Skeletal muscle cell (primary cell): ENCODE measurements at regions not wholly inside any gene's neighbourhood (a gene's known extent, or its start where the extent isn't known, plus 50 kb on each side); places are given as distances from the start of the nearest gene placed in this dataset.
"Not testable (repeated sequence)": the region's sequence is repeated elsewhere in the genome, so short reads cannot be mapped to it uniquely, and the experiment has no call there.

Experiments
- DNase-seq: peaks from one replicate; pipeline ENCODE4 v3.0.0-alpha.2; 2010; ENCODE audit warnings: low read depth
- H3K4me3 ChIP-seq: 2 replicates; pipeline ENCODE4 v1.5.1; 2011; ENCODE audit warnings: low read depth, mild to moderate bottlenecking, control low read depth, low read length, moderate library complexity

DNA sequence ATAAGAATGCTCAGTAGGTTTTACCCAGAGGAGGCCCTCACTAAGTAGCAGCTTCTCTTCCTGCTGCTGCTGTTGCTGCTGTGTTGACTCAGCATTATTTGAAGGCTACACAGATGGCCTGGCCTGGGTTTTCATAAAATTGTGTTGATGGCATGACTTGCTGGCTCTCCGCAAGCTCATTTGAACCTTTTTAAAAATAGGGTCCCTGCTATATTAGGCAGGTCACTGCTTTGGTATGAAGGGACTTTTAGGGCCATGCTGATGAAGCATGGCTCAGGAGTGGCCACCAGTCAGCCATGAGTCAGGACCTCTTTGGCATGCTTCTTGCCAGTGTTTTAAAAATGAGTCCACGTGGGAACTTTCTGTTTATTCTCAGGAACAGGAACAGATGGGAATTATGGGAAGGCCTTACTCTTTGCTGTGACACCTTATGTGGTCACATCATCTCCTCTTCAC, 128.7 kb downstream of the MID1IP1 start:
- peak; percentile 29 for DNase-seq

DNA sequence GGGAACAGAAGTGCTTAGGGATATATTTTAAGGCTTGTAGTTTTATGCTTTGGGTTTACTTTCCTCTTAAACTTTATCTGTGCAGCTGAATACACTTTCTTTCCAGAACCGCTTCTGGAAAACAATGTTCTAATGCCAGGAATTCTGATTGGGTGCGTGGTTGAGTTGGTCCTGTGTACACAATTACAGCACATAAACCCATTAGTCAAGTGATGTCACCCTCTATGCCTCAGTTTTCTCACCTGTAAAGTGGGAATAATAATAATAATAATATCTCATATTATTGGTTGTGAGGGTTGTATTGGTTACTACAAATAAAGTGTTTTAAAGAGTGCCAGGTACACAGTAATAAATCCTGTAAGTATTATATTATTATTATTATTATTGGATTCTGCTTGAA, 129.2 kb downstream of the MID1IP1 start:
- no peak for DNase-seq
- no peak overlapping the region for H3K4me3 ChIP-seq

More for the DNA sequence above, 128.7 kb downstream of the MID1IP1 start:
- H3K4me3 ChIP-seq = no peak overlapping the region

- no peak for DNase-seq
- no peak overlapping the region for H3K4me3 ChIP-seq
Measured at GRCh38 chrX:38935561-38935960, 134.3 kb downstream of the MID1IP1 start.

DNA sequence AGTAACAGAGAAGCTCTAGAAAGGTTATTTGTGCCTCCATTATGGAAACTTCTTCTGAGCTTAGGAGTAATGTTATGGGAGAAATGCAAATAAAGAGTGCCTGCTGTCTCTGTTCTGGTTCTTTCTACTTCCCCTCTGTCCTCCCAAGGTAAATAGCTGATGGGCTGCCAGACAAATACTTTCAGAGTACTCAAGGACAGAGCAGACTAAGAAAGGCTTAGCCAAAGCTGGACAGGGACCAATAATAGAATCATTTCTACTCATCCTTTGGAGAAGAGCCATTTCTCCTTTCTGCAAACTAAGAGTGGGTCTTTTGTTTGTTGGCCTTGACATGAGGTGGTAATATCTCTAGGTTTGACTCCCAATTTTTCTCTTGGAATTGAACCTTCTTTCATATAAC, 136.1 kb downstream of the MID1IP1 start:
- DNase-seq = no peak
- H3K4me3 ChIP-seq = no peak overlapping the region

GRCh38 chrX:38937926-38938325, 136.7 kb downstream of the MID1IP1 start:
- DNase-seq = no peak
- H3K4me3 ChIP-seq = no peak overlapping the region

GRCh38 chrX:38939067-38939466, 137.8 kb downstream of the MID1IP1 start:
- DNase-seq = peak; percentile 78
- H3K4me3 ChIP-seq = no peak overlapping the region

GRCh38 chrX:38940547-38940946, 139.3 kb downstream of the MID1IP1 start:
- no peak for DNase-seq
- H3K4me3 ChIP-seq = no peak overlapping the region

GRCh38 chrX:38941675-38942074, 140.4 kb downstream of the MID1IP1 start:
- no peak overlapping the region for H3K4me3 ChIP-seq
- no peak for DNase-seq

- DNase-seq = no peak
Measured at GRCh38 chrX:38943120-38943519, 141.9 kb downstream of the MID1IP1 start.

DNA sequence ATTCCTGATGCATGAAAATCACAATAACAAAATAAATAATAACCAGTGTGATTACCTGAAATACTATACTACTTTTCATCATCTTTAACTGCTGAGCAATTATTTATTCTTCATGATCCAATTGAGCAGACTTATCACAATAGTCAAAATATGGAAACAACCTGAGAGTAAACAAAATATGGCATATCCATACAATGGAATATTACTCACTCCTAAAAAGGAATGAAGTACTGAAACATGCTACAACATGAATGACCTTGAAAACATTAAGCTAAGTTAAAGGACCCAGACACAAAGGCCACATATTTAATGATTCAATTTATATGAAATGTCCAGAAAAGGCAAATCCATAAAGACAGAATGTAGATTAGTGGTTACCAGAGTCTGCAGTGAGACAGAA, 146.8 kb downstream of the MID1IP1 start:
- H3K4me3 ChIP-seq = no peak overlapping the region
- DNase-seq = no peak

More at GRCh38 chrX:38943120-38943519, 141.9 kb downstream of the MID1IP1 start:
- H3K4me3 ChIP-seq = no peak overlapping the region

DNA sequence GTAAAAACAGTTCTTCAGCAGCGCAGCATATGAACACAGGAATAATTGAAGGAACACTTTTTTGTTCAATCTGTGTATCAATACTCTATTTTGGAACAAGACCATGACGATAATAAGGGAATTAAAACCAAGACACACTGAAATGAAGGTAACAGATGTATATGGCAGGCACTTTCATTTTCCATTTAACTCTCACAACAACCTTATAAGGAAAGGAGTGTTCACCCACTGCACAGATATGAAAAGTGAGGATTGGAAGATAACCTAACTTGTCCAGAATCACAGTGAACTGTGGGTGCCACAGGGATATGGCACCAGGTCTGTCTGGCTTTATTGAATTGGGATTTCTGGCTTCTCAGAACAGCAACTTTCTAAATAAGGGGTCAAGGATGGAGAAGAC, 153.3 kb downstream of the MID1IP1 start:
- H3K4me3 ChIP-seq = no peak overlapping the region
- DNase-seq = no peak

DNA sequence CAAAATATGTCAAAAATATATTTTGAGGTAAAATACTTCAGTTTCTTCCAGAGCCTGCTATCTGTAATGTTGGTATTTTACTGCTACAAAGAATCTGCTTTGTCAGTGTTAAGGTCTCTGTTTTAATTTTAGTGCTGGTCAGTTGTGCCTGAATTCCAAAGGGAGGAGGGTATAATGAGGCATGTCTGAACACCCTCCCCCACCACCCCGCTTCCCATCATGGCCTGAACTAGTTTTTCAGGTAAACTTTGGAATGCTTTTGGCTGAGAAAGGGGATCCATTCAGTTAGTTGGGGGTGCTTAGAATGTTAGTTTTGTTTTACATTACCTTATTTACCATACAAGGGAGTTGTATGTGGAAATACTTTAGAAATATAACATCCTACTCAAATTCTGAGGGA, 158.5 kb downstream of the MID1IP1 start:
- no peak overlapping the region for H3K4me3 ChIP-seq
- no peak for DNase-seq

- no peak for DNase-seq
- no peak overlapping the region for H3K4me3 ChIP-seq
Measured at GRCh38 chrX:38960137-38960536, 158.9 kb downstream of the MID1IP1 start.

DNA sequence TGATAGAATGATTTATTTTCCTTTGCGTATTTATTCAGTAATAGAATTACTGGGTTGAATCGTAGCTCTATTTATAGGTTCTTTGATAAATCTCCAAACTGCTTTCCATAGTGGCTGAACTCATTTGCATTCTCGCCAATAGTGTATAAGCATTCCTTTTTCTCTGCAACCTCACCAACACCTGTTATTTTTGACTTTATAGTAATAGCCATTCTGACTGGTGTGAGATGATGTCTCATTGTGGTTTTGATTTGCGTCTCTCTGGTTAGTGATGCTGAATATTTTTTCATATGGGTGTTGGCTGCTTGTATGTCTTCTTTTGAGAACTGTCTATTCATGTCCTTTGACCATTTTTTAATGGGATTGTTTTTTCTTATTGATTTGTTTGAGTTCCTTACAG, 160.7 kb downstream of the MID1IP1 start:
- no peak for DNase-seq
- H3K4me3 ChIP-seq = no peak overlapping the region

- not testable (repeated sequence) for H3K4me3 ChIP-seq, DNase-seq
Measured at GRCh38 chrX:38963244-38963643, 162.0 kb downstream of the MID1IP1 start.

DNA sequence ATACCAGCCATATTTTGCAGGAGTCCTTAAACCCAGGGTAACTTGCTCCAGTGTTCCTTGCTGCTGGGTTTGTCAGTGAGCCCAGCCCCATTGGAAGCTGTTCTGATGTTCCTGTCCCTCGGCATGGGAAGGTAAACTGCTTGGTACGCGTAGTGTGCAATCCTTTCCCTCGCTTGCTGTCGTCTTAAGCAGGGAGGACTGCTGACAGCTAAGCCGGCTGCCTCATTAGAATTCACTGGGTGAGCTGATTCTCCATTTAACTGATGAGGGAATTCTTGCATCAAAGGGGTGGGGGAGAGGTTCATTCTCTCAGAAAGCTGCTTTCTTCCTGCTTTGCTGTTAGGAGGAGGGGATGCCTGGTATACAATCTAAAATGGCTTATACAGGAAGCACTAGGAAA, 164.6 kb downstream of the MID1IP1 start:
- no peak for DNase-seq

DNA sequence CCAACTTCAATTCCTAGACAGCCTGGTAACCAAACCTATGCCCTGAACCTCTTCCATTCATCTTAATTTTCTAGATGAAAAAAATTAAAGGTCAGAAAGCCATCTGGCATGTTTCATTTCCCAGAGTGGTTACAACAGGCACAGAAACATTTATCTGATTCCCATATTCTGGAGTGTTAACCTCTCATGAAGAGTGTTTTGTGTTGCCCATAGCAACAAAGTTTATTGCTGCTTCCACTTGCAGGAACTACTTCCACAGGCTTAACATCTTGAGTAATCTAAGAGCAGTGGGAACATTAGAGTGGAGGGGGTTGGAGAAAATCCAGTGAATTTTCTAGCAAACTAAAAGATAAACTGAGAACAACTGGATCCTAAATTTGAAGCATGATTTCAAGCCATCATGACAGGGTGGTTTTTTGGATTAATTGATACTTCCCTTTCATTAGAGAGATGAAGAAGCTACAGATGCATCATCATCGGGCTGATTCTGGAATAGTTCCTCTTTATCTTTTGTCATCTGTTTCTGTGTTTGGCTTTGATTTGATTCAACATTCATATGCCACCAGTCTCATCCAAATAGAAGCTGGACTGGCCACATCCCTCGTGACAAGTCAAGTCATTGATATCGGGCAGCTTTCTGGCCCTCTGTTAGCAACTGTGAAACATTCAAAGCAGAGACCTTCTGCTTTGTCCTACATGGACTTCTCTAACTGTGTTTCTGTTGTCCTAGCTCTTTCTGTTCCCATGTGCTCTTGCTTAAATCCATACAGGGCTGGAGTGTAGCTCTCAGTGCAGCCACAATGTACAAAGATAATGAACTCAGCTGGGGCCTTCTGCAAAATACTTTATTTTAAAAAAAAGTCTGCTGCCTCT, 167.3 kb downstream of the MID1IP1 start:
- H3K4me3 ChIP-seq = no peak overlapping the region
- DNase-seq = no peak

More for the DNA sequence above, 164.6 kb downstream of the MID1IP1 start:
- no peak overlapping the region for H3K4me3 ChIP-seq

DNA sequence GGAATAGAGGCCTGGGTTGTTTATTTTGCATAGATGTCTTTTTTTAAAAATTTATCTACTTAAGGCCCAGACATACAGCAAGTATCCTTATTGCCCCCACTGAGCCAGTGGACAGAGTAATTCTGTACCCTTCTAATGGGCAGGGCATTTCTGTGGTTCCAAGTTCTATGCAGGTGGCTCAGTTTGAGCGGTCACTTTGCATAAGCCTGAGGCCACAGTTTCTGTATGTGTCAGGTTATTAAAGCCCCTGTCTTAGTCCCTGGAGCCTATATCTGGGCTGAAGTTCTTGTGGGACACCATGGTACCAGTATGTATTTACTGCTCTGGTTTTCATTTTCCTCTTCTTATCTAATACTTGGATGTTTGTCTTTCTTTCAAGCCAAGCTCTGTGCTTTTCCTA, 168.8 kb downstream of the MID1IP1 start:
- no peak overlapping the region for H3K4me3 ChIP-seq

DNA sequence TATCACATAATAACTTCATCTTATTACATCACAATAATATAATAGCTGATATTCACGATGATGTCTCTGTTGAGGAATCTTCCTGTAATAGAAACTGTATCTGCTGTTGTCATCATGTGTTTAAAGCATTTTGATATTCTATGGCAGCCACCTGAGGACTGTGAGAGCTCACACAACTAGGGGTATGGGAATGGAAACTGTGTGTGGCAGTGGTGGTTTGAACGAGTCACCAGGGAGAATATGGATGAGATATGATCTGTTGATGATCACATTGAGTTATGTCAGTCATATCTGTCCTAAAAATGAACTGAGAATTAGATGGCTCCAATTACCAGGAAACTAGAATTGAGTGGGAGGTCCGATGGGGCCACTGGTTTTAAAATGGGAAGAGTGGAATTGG, 169.6 kb downstream of the MID1IP1 start:
- DNase-seq = no peak
- no peak overlapping the region for H3K4me3 ChIP-seq

More for the DNA sequence above, 168.8 kb downstream of the MID1IP1 start:
- DNase-seq = no peak

- peak; percentile 36 for DNase-seq
- no peak overlapping the region for H3K4me3 ChIP-seq
Measured at GRCh38 chrX:38973322-38973721, 172.1 kb downstream of the MID1IP1 start.

- H3K4me3 ChIP-seq = no peak overlapping the region
- DNase-seq = no peak
Measured at GRCh38 chrX:38974542-38974941, 173.3 kb downstream of the MID1IP1 start.
